ENCODE measurements at regions not wholly inside any gene's neighbourhood (a gene's known extent, or its start where the extent isn't known, plus 50 kb on each side); places are given as distances from the start of the nearest gene placed in this dataset.

DNA sequence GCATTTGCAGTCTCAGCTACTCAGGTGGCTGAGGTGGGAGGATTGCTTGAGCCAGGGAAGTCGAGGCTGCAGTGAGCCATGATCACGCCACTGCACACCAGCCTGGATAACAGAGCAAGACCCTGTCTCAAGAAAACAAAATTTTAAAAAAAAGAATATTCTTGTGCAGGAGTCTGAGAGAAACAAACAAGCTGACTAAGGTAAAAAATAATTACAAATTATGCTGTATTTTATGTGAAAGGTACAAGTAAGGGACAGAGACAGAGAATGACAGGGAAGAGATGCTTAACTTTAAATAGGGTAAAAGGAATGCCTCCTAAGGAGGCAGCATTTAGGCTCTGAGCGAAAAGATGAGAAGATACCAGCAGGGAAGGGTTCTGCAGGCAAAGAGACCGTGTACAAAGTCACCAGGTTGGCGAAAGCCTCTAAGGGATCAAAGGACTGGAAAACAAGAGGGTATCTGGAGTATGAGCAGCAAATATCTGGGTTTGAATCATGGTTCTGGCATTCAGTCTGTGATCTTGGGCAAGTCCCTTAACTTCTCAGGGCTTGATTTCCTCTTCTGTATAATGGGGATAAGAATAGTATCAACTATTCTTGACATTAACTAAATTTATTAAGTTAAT, 106.2 kb upstream of the RHOBTB1 start:
- Histone ChIP-seq H3K36me3 (ENCODE audit: insufficient read depth, low read length) (no peaks in the 10 kb centered on the region), H3K4me2 (ENCODE audit: insufficient read depth, low read length) (no peak overlapping the region), H3K9ac (ENCODE audit: low read depth, low read length) (no peak overlapping the region), H3K9me3 (ENCODE audit: insufficient read depth, low read length, severe bottlenecking) (no peaks in the 10 kb centered on the region), H3K4me3 (ENCODE audit: low read depth in 1 of 2, low read length in 2 of 2) (no peak overlapping the region), H3K79me2 (ENCODE audit: insufficient read depth, low read length) (no peaks in the 10 kb centered on the region), H2AFZ (ENCODE audit: low read depth, low read length) (no peak overlapping the region), H3K27ac (ENCODE audit: low read length) (no peak overlapping the region), H4K20me1 (ENCODE audit: insufficient read depth, low read length) (no peaks in the 10 kb centered on the region), H3K27me3 (ENCODE audit: insufficient read depth, low read length, poor library complexity) (no peaks in the 10 kb centered on the region), H3K4me1 (ENCODE audit: insufficient read depth, low read length) (no peaks in the 10 kb centered on the region)
- ATAC-seq (ENCODE audit: insufficient read depth, low read depth) (no peak), DNase-seq (no peak)
- TF ChIP-seq, protein P1, sequence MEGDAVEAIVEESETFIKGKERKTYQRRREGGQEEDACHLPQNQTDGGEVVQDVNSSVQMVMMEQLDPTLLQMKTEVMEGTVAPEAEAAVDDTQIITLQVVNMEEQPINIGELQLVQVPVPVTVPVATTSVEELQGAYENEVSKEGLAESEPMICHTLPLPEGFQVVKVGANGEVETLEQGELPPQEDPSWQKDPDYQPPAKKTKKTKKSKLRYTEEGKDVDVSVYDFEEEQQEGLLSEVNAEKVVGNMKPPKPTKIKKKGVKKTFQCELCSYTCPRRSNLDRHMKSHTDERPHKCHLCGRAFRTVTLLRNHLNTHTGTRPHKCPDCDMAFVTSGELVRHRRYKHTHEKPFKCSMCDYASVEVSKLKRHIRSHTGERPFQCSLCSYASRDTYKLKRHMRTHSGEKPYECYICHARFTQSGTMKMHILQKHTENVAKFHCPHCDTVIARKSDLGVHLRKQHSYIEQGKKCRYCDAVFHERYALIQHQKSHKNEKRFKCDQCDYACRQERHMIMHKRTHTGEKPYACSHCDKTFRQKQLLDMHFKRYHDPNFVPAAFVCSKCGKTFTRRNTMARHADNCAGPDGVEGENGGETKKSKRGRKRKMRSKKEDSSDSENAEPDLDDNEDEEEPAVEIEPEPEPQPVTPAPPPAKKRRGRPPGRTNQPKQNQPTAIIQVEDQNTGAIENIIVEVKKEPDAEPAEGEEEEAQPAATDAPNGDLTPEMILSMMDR (IDR thresholded peaks at IDR 0.05; ENCODE audit: borderline replicate concordance, extremely low read depth, low read length, poor library complexity, severe bottlenecking), result no peak
- no peak for TF ChIP-seq EZH2 (IDR thresholded peaks at IDR 0.05; ENCODE audit: borderline replicate concordance, low read depth, low read length, severe bottlenecking)

GRCh38 chr10:61049386-61049785, 105.4 kb upstream of the RHOBTB1 start:
- Histone ChIP-seq H3K4me2 (ENCODE audit: insufficient read depth, low read length) (no peak overlapping the region), H3K4me1 (ENCODE audit: insufficient read depth, low read length) (no peaks in the 10 kb centered on the region), H3K79me2 (ENCODE audit: insufficient read depth, low read length) (no peaks in the 10 kb centered on the region), H3K27me3 (ENCODE audit: insufficient read depth, low read length, poor library complexity) (no peaks in the 10 kb centered on the region), H2AFZ (ENCODE audit: low read depth, low read length) (no peak overlapping the region), H4K20me1 (ENCODE audit: insufficient read depth, low read length) (no peaks in the 10 kb centered on the region), H3K4me3 (ENCODE audit: low read depth in 1 of 2, low read length in 2 of 2) (no peak overlapping the region), H3K27ac (ENCODE audit: low read length) (no peak overlapping the region), H3K9ac (ENCODE audit: low read depth, low read length) (no peak overlapping the region), H3K36me3 (ENCODE audit: insufficient read depth, low read length) (no peaks in the 10 kb centered on the region), H3K9me3 (ENCODE audit: insufficient read depth, low read length, severe bottlenecking) (no peaks in the 10 kb centered on the region)
- DNase-seq (no peak), ATAC-seq (ENCODE audit: insufficient read depth, low read depth) (no peak)
- TF ChIP-seq, protein P1 (IDR thresholded peaks at IDR 0.05; ENCODE audit: borderline replicate concordance, extremely low read depth, low read length, poor library complexity, severe bottlenecking), result no peak
- no peak for TF ChIP-seq EZH2 (IDR thresholded peaks at IDR 0.05; ENCODE audit: borderline replicate concordance, low read depth, low read length, severe bottlenecking)

DNA sequence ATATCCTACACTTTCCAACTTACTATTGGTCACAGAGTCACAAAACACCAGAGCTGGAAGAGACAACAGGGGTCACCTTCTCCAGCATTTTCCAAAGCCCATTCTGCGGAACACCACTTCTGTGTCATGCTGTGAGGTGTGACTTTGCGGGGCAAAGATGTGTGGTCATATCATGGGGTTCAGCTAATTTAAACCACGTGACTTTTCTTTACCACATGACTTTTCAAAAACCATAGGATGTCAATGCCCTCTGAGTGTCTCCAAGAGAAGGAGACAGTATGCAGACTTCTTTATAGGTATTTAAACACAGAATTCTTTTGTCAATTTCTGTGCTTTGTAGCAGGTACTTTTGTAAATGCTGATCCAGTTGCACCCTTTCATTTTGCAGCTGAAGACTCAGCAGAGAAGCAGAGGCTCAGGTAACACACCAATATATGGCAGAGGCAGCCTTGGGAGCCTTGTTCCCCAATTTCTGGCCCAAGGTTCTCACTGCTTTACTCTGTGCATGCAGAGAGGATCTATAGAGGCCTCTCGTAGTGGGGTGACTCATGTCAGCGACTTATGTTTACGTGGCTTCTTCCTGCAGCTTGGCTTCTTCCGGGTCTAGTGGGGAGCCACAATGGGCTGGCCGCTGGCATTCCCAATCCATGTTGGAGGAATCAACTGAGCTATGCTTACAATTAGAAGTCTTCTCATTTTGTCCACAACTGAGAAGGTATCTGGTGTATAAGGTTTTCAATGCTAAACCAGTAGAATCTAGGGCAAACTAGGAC, 104.0 kb upstream of the RHOBTB1 start:
- Histone ChIP-seq H3K9ac (ENCODE audit: low read depth, low read length) (no peak overlapping the region), H4K20me1 (ENCODE audit: insufficient read depth, low read length) (no peaks in the 10 kb centered on the region), H3K79me2 (ENCODE audit: insufficient read depth, low read length) (no peaks in the 10 kb centered on the region), H3K9me3 (ENCODE audit: insufficient read depth, low read length, severe bottlenecking) (no peaks in the 10 kb centered on the region), H3K36me3 (ENCODE audit: insufficient read depth, low read length) (no peaks in the 10 kb centered on the region), H3K4me3 (ENCODE audit: low read depth in 1 of 2, low read length in 2 of 2) (no peak overlapping the region), H3K4me2 (ENCODE audit: insufficient read depth, low read length) (no peak overlapping the region), H2AFZ (ENCODE audit: low read depth, low read length) (no peak overlapping the region), H3K27me3 (ENCODE audit: insufficient read depth, low read length, poor library complexity) (no peaks in the 10 kb centered on the region), H3K27ac (ENCODE audit: low read length) (no peak overlapping the region), H3K4me1 (ENCODE audit: insufficient read depth, low read length) (no peaks in the 10 kb centered on the region)
- TF ChIP-seq EZH2 (IDR thresholded peaks at IDR 0.05; ENCODE audit: borderline replicate concordance, low read depth, low read length, severe bottlenecking), result no peak
- TF ChIP-seq, protein P1 (IDR thresholded peaks at IDR 0.05; ENCODE audit: borderline replicate concordance, extremely low read depth, low read length, poor library complexity, severe bottlenecking), result no peak
- no peak for ATAC-seq (ENCODE audit: insufficient read depth, low read depth)
- DNase-seq, result no peak
